ENCODE measurements at regions not wholly inside any gene's neighbourhood (a gene's known extent, or its start where the extent isn't known, plus 50 kb on each side); places are given as distances from the start of the nearest gene placed in this dataset.

DNA sequence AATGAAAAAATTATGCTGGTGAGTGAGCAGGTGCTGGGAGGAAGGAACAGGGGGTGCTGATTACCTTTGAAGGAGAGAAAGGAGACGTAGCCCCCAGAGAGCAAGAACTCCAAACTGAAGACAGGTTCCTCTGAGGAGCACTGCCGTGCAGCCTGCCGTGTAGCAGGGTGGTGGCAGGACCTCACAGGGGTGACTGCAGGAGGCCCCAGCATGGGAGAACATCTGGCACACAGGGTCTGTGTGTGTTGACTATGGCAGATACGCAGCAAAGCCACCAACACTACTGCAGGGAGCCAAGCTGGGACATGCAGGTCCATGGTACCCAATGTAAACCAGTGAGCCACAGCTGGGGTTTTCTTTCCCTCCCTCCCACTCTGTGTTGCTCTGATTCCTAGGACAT lies 192.1 kb upstream of the PDE1C start:
- H3K9me3 ChIP-seq (ENCODE audit: control insufficient read depth in 1 of 2, insufficient read depth in 1 of 2, low read depth in 1 of 2, low read length in 2 of 2), result no peaks in the 10 kb centered on the region
- ChIA-PET CTCF (no interaction called here), RAD21 (ENCODE audit: low non-redundant PET in 1 of 2, low total read pairs in 2 of 2, uncharacterized antibody in 2 of 2, unreplicated experiment in 2 of 2) (no interaction called here), POLR2A (no interaction called here)
- peaks cover 19% of the 10 kb centered on the region for H3K27me3 ChIP-seq (ENCODE audit: insufficient read depth, low read length)
- H4K20me1 ChIP-seq (ENCODE audit: insufficient read depth), result no peaks in the 10 kb centered on the region
- BruUV-seq (replicated peaks), result no TSS peak
- no peak for DNase-seq (ENCODE audit: low read depth, low spot score)
- H3K9me2 ChIP-seq (ENCODE audit: insufficient read depth), result no peaks in the 10 kb centered on the region
- no peak for TF ChIP-seq CBX3 (IDR thresholded peaks at IDR 0.05; ENCODE audit: low read depth)
- TF ChIP-seq YY1 (IDR thresholded peaks at IDR 0.05; ENCODE audit: extremely low read depth, insufficient replicate concordance, low read depth, low read length), result no peak
- no peak for TF ChIP-seq MAX (IDR thresholded peaks at IDR 0.05)
- no peak for TF ChIP-seq POLR2A (IDR thresholded peaks at IDR 0.05; ENCODE audit: borderline replicate concordance, extremely low read depth, insufficient read depth, insufficient read length)
- TF ChIP-seq SRF (IDR thresholded peaks at IDR 0.05; ENCODE audit: low read depth), result no peak
- TF ChIP-seq CEBPB (IDR thresholded peaks at IDR 0.05; ENCODE audit: low read depth), result no peak
- no peak for TF ChIP-seq ZBTB33 (IDR thresholded peaks at IDR 0.05; ENCODE audit: extremely low read depth, insufficient replicate concordance, low read length)
- TF ChIP-seq, protein P1, sequence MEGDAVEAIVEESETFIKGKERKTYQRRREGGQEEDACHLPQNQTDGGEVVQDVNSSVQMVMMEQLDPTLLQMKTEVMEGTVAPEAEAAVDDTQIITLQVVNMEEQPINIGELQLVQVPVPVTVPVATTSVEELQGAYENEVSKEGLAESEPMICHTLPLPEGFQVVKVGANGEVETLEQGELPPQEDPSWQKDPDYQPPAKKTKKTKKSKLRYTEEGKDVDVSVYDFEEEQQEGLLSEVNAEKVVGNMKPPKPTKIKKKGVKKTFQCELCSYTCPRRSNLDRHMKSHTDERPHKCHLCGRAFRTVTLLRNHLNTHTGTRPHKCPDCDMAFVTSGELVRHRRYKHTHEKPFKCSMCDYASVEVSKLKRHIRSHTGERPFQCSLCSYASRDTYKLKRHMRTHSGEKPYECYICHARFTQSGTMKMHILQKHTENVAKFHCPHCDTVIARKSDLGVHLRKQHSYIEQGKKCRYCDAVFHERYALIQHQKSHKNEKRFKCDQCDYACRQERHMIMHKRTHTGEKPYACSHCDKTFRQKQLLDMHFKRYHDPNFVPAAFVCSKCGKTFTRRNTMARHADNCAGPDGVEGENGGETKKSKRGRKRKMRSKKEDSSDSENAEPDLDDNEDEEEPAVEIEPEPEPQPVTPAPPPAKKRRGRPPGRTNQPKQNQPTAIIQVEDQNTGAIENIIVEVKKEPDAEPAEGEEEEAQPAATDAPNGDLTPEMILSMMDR (IDR thresholded peaks at IDR 0.05 in 2 of 3, conservative IDR thresholded peaks at IDR 0.05 in 1 of 3; ENCODE audit: borderline replicate concordance in 1 of 3, insufficient read depth in 1 of 3, low read depth in 2 of 3, low read length in 2 of 3), result no peak
- TF ChIP-seq ELF1 (IDR thresholded peaks at IDR 0.05; ENCODE audit: borderline replicate concordance, low read depth), result no peak
- TF ChIP-seq ATF3 (IDR thresholded peaks at IDR 0.05), result no peak
- TF ChIP-seq TCF7L2 (IDR thresholded peaks at IDR 0.05; ENCODE audit: borderline replicate concordance, extremely low read depth, insufficient read depth, insufficient read length), result no peak
- TF ChIP-seq JUND (IDR thresholded peaks at IDR 0.05), result no peak
- no peak for TF ChIP-seq POLR2AphosphoS5 (IDR thresholded peaks at IDR 0.05; ENCODE audit: low read depth, low read length)
- TF ChIP-seq ZFX (IDR thresholded peaks at IDR 0.05), result no peak
- TF ChIP-seq ZNF274 (IDR thresholded peaks at IDR 0.05; ENCODE audit: low read depth, low read length), result no peak
- no peak for TF ChIP-seq RAD21 (IDR thresholded peaks at IDR 0.05; ENCODE audit: low read depth)
- no peak; the same call in 1 of the 2 replicates for ATAC-seq
- H3K79me2 ChIP-seq (ENCODE audit: insufficient read depth, low read length), result no peaks in the 10 kb centered on the region
- H3K4me2 ChIP-seq (ENCODE audit: low read length), result no peak overlapping the region
- H3K36me3 ChIP-seq (ENCODE audit: control insufficient read depth in 1 of 2, insufficient read depth in 2 of 2, low read length in 2 of 2), result no peaks in the 10 kb centered on the region
- H3K27ac ChIP-seq (ENCODE audit: low read depth, low read length), result no peak overlapping the region
- H3K4me1 ChIP-seq (ENCODE audit: control insufficient read depth in 1 of 2, insufficient read depth in 2 of 2, low read length in 2 of 2), result no peaks in the 10 kb centered on the region
- H2AFZ ChIP-seq (ENCODE audit: low read depth, low read length, poor library complexity, severe bottlenecking), result no peak overlapping the region
- intact Hi-C loops (cut with micrococcal nuclease), result no loop called here
- H3K9ac ChIP-seq (ENCODE audit: low read length), result no peak overlapping the region
- H3K4me3 ChIP-seq (replicated peaks in 1 of 2; ENCODE audit: low read depth in 1 of 2, low read length in 2 of 2), result no peak overlapping the region

All from HCT116 (cell line).